OCI-LY3 (cell line): ENCODE measurements at regions not wholly inside any gene's neighbourhood (a gene's known extent, or its start where the extent isn't known, plus 50 kb on each side); places are given as distances from the start of the nearest gene placed in this dataset.

Source experiments
- CTCF ChIP-seq: fragments of 200-600, 300-600 bp; sonication (generic); IDR thresholded peaks from 2 replicates; pipeline ENCODE4 v1.5.1; 2014; ENCODE audit warnings: antibody characterized with exemption, low read length, low read depth
- EZH2phosphoT487 ChIP-seq: fragments of 200-600 bp; shearing (Covaris generic); IDR thresholded peaks from 2 replicates; pipeline ENCODE4 v1.6.1; 2018; ENCODE audit warnings: antibody characterized with exemption, mixed run types, low read depth

GRCh38 chr15:69767191-69767590 is 314.6 kb downstream of the RPLP1 start:
- TF ChIP-seq CTCF (no peak), EZH2phosphoT487 (no peak)
